ENCODE measurements at regions not wholly inside any gene's neighbourhood (a gene's known extent, or its start where the extent isn't known, plus 50 kb on each side); places are given as distances from the start of the nearest gene placed in this dataset.
"Not testable (repeated sequence)": the region's sequence is repeated elsewhere in the genome, so short reads cannot be mapped to it uniquely, and the experiment has no call there.

DNA sequence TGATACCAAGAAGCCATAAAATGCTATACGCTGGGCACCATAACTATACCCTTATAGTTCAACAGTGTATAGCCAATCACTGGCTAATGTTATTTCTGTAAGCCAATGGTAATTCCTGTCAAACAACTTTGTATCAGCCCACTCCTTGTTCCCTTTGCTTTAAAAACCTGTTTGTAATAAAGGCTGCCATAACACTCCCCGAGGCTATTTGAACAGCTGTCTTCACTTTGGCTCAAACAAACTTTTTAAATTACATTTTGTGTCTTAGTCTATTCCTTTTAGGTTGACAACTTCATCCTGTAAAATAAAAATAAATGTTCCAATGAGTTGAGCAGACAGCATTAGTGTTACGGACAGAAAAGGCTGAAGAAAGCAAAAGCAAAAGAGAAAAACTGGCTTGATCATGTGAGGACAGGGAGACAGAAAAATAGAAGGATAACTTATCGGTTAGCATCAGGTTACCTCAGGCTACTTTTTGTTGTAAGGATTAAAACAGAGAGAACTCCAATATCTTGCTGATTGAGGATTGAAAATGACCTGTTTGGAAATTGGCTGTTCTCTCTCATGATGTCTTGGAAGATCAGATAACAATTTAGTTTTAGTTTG lies 95.0 kb downstream of the AASDHPPT start:
- Histone ChIP-seq H3K27me3 (no peaks in the 10 kb centered on the region), H3K4me1 (no peaks in the 10 kb centered on the region), H3K27ac (no peak overlapping the region), H3K4me3 (no peak overlapping the region), H3K36me3 (no peaks in the 10 kb centered on the region), H3K9me3 (peaks cover 0 to 15% (median 5%) of the 10 kb centered on the region in 11 donors)
- WGBS, 2 donors, result 81 to 92% methylated on average over 4 of the region's 4 CpGs
- intact Hi-C loops (cut with DNase I), result no loop called here
- DNase-seq, result no peak
- TF ChIP-seq, protein P1, sequence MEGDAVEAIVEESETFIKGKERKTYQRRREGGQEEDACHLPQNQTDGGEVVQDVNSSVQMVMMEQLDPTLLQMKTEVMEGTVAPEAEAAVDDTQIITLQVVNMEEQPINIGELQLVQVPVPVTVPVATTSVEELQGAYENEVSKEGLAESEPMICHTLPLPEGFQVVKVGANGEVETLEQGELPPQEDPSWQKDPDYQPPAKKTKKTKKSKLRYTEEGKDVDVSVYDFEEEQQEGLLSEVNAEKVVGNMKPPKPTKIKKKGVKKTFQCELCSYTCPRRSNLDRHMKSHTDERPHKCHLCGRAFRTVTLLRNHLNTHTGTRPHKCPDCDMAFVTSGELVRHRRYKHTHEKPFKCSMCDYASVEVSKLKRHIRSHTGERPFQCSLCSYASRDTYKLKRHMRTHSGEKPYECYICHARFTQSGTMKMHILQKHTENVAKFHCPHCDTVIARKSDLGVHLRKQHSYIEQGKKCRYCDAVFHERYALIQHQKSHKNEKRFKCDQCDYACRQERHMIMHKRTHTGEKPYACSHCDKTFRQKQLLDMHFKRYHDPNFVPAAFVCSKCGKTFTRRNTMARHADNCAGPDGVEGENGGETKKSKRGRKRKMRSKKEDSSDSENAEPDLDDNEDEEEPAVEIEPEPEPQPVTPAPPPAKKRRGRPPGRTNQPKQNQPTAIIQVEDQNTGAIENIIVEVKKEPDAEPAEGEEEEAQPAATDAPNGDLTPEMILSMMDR (IDR thresholded peaks at IDR 0.05), result no peak
- no peak for ATAC-seq

DNA sequence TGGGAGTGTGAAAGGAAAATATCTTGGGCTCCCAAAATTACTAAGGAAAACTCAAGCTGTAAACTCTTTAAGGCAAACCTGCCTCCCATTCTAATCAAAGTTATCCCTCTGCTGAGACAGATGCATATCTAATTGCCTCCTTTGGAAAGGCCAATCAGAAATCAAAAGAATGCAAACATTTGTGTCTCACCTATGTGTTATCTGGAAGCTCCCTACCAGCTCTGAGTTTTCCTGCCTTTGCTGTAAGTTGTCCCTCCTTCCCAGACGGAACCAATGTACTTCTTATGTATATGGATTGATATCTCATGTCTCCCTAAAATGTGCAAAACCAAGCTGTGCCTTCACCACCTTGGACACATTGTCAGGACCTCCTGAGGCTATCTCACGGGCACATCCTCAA lies 95.8 kb downstream of the AASDHPPT start:
- WGBS, 2 donors, result 61 to 72% methylated on average over 2 of the region's 2 CpGs
- Histone ChIP-seq H3K27ac (no peak overlapping the region), H3K4me1 (no peaks in the 10 kb centered on the region), H3K4me3 (no peak overlapping the region), H3K9me3 (peaks cover 0 to 7% (median 0%) of the 10 kb centered on the region in 11 donors), H3K27me3 (no peaks in the 10 kb centered on the region), H3K36me3 (no peaks in the 10 kb centered on the region)
- ATAC-seq, result no peak
- TF ChIP-seq, protein P1 (IDR thresholded peaks at IDR 0.05), result no peak
- intact Hi-C loops (cut with DNase I), result no loop called here
- DNase-seq, result no peak

DNA sequence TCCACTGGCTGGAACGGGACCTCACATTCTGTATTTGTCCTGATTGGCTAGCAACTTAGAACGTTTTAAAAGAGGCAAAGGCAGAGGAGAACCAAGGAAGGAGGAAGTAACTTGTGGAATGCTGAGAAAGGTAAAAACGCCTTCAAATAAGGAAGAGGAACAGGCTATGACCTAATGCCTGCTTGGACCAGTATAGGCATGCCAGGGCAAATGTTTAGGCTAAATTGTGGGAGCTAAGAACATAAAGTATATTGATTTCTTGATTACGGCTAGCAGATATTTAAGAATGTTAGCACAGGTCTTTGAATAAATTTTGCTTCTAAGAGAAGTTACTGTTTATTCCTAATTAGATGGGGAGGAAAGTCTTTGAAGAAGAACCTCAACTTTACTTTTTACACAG lies 96.5 kb downstream of the AASDHPPT start:
- 74 to 75% methylated on average over 4 of the region's 4 CpGs for WGBS, 2 donors
- ATAC-seq, result not testable (repeated sequence)

DNA sequence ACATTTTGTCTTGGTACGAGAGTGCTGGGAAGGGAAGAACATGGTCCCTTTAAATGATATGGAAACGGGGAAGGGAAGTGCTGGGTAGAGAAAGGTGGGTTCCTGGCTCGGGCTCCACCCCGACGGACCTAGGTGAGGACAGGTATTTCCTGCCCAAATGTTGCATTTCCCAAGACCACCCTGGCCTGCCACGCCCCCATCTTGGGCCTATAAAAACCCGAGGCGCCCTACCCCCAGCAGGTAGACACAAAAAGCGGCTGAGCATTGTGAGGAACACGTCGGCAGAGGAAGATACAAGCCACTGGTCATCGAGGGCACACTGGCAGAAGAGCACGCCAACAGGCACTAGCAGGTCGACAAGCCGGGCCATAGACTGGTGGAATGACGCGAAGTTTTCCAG lies 99.4 kb downstream of the AASDHPPT start:
- no peaks in the 10 kb centered on the region for H3K36me3 ChIP-seq
- H3K4me1 ChIP-seq, result no peaks in the 10 kb centered on the region
- H3K27ac ChIP-seq, result no peak overlapping the region
- no peaks in the 10 kb centered on the region for H3K27me3 ChIP-seq
- 91 to 92% methylated on average over 17 of the region's 17 CpGs for WGBS, 2 donors
- TF ChIP-seq, protein P1 (IDR thresholded peaks at IDR 0.05), result no peak
- peaks cover 0 to 16% (median 0%) of the 10 kb centered on the region in 11 donors for H3K9me3 ChIP-seq
- intact Hi-C loops (cut with DNase I), result no loop called here
- no peak overlapping the region for H3K4me3 ChIP-seq
- DNase-seq, result no peak
- no peak for ATAC-seq

More for the DNA sequence above, 96.5 kb downstream of the AASDHPPT start:
- H3K36me3 ChIP-seq; H3K27me3 ChIP-seq; DNase-seq; H3K27ac ChIP-seq; H3K4me3 ChIP-seq; intact Hi-C loops (cut with DNase I); H3K9me3 ChIP-seq; H3K4me1 ChIP-seq: not testable (repeated sequence)

DNA sequence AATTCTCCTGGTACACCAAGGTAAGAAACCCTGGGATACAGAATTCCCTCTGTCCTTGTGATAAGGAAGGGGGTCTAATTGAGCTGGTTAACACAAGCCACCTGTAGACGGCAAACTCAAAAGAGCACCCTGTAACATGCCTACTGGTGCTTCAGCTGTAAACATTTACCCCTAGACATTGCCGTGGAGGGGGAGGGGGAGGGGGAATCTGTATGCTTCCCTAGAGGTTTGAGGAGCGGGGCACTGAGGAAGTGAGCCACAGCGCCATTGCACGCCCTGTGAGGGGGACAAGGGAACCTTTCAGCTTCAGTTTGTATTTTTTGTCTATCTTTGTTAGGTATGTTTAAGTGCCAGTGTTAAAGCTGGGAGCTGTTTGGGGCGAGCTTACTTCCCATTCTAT lies 99.8 kb downstream of the AASDHPPT start:
- Histone ChIP-seq H3K27ac (no peak overlapping the region), H3K27me3 (no peaks in the 10 kb centered on the region), H3K4me1 (no peaks in the 10 kb centered on the region), H3K36me3 (no peaks in the 10 kb centered on the region), H3K4me3 (no peak overlapping the region), H3K9me3 (peaks cover 0 to 16% (median 0%) of the 10 kb centered on the region in 11 donors)
- WGBS, 2 donors, result 68 to 72% methylated on average over 6 of the region's 6 CpGs
- DNase-seq (no peak), ATAC-seq (no peak)
- intact Hi-C loops (cut with DNase I), result no loop called here
- TF ChIP-seq, protein P1 (IDR thresholded peaks at IDR 0.05), result no peak
